Right hindlimb (tissue), 1 donor: ENCODE measurements at regions not wholly inside any gene's neighbourhood (a gene's known extent, or its start where the extent isn't known, plus 50 kb on each side); places are given as distances from the start of the nearest gene placed in this dataset.
A peak's percentile ranks its signal among the peaks of the same experiment; 100 is the strongest.

ENCODE experiments used
- DNase-seq: peaks from one replicate; pipeline ENCODE4 v3.0.0-alpha.2; 2018

- no peak for DNase-seq
Measured at GRCh38 chr7:18154726-18155125, 127.1 kb upstream of the PRPS1L1 start.

- no peak for DNase-seq
Measured at GRCh38 chr7:18157233-18157632, 129.6 kb upstream of the PRPS1L1 start.

- DNase-seq: no peak
Measured at GRCh38 chr7:18162657-18163056, 135.0 kb upstream of the PRPS1L1 start.

DNA sequence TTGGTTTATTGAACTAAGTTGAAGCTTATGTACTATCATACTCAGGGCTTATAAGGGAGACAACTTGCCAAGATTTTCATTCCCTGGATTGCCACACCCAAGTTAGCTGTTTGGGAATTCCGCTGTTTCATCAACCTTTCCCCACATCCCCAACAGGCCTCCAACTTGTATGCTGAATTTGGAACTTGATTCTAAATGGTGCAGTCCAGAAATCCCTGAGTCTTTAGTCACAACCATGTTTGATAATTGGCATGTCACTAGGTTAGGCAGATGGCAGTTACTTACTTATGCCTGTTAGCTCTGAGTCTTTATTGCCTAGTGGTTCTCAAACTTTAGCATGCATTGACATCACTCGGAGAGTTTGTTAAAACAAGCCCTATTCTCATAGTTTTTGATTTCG, 135.4 kb upstream of the PRPS1L1 start:
- no peak for DNase-seq

GRCh38 chr7:18165166-18165565, 137.5 kb upstream of the PRPS1L1 start:
- no peak for DNase-seq

GRCh38 chr7:18166002-18166401, 138.4 kb upstream of the PRPS1L1 start:
- no peak for DNase-seq

DNA sequence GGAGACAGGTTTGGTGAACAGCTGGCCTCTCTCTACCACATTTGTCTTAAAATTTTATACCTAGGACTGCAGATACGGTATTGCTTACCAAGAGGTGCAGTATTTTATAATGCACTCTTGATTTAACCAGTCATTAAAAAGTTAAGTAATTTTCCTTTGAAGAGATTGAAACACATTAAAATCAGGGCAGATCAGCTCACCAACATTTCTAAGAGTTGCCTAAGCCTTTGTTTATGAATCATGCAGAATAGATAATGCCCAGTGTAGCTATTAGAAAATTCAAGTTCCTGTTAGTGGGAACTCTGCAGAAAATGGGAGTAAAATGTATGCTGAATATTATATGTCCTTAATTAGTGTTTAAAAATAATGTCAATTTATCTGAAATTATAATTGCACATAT, 140.2 kb upstream of the PRPS1L1 start:
- no peak for DNase-seq

- no peak for DNase-seq
Measured at GRCh38 chr7:18174996-18175395, 147.3 kb upstream of the PRPS1L1 start.

DNA sequence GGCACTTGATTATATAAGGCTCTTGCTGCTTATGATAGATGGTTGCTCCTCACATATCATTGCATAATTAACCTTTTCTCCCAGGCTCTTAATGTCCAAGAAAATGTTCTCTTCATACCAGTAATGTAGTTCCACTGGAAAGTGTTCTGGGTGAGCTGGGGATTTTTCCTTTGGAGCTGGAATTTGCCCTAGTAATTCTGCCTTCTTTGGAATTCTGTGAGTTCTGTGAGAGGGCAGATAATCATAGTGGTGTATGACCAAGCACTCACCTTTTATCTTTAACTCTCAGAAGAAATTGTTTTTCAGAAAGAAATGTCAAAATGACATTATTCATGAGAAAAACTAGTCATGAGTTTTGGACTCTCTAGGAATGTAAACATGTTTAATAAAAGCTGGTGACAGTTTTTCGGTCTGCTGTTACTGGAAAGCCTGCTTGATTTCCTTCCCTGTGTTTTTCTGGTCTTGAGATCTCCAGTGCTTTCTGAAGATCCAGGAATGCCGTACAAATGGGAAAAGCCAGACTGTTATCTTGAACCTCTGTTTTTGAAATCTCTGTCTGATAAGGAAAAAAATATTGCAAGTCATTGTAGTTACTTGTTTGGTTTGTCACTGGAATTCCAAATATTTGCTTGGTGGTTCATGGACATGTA, 148.3 kb upstream of the PRPS1L1 start:
- DNase-seq: no peak

GRCh38 chr7:18177129-18177814, 149.6 kb upstream of the PRPS1L1 start:
- DNase-seq: no peak

DNA sequence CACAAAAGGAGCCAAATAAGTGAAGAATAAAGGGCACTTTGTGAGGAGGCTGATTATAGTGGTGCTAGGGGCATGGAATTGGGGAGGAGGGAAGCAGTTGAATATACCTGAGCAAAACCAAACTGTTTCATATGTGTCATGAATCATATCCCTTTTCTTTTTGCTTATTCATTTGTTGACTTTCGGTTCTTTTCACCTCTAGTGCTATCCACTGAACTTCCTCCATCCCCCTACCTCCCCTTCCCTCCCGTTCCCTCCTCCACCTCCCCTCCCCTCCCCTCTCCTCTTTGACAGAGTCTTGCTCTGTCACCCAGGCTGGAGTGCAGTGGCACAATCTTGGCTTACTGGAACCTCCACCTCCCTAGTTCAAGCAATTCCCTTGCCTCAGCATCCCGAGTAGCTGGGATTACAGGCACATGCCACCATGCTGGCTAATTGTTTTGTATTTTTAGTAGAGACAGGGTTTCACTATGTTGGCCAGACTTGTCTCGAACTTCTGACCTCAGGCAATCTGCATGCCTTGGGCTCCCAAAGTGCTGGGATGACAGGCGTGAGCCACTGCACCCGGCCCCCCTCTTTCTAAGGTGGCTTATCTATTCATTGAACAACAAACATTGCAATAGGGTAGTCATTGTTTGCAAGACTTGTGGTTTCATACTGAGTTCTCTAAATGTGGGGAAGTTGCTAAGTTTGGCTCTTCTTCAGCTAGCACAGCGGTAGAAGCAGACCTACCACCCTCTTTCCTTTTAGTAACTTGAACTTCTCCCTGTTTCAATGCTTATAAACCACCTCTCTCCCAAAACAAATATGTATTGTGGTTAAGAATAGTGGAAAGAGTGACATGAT, 150.4 kb upstream of the PRPS1L1 start:
- DNase-seq: no peak

DNA sequence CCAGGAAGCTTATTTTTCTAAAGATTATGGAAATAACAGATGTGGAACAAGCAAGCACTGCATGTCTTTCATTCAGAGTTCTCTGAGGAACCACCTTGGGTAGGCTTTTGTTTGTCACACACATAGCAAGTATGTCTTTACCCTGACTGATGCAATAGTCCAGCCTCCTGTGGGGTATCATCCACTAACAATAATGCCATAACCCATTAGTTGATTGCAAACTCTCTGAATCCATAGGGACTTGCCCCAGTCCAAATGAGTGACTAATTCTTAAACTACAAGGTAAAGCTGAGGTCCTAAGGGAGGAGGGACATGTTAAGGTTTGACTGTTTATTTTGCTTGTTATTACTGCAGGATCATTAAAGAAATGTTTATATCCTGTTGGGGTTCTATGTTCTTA, 151.4 kb upstream of the PRPS1L1 start:
- no peak for DNase-seq

GRCh38 chr7:18180685-18181084, 153.0 kb upstream of the PRPS1L1 start:
- no peak for DNase-seq

DNA sequence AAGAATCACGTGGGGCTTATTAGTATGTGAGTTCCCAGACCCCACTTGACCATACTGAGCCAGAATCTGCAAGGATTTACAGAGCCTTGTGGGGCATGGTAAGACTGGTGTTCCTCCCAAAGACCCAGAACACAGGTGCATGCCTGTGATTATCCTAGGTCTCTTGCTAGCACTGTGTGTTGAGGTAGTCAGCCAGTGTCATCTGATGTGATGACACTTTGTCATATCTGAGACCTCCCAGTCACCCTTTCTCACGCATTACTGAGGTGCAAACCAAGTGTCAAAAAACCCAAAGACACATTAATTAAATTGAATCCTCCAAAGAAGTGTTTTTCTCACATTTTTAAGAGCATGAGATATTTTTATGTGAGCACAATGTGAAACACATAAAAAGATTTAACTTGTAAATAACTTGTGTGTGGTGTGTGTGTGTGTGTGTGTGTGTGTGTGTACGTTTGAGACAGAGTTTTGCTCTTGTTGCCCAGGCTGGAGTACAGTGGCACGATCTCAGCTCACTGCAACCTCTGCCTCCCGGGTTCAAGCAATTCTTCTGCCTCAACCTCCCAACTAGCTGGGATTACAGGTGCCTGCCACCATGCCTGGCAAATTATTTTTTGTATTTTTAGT, 162.0 kb upstream of the PRPS1L1 start:
- no peak for DNase-seq

GRCh38 chr7:18191341-18191740, 163.7 kb upstream of the PRPS1L1 start:
- DNase-seq: no peak

DNA sequence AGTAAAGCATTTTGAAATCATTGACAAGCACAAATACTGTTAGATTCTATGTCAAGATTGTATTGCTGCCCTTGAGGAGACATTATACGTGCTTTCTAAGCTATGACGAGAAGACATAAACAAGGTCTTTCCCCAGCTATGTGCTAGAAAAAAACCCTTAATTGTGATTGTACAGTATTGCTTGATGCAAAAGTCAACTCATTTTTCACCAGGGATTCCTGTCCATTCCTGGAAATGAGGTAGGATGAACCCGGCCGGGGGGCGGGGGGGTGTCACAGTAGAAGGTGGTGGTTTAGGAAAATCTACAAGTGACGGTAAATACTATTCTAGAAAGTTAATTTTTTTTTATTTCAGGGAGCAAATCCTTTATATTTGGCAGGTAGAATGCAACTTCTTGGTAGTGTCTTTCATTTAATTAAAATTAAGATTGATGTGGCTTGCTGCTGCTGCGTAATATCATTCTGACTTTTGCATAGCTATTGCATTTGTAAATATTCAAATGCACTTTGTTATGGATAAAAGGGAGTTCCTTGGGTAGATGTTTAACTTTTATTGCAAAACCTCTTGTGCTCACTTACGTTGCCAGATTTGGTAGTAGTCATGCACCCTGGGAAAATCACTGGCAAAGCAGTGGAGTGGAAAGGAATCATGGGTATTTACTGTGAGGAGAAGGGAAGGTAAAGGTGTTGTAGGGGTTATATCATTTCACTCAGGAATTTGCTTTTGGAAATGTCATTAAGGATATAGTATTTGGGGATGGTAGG, 164.4 kb upstream of the PRPS1L1 start:
- DNase-seq: no peak

DNA sequence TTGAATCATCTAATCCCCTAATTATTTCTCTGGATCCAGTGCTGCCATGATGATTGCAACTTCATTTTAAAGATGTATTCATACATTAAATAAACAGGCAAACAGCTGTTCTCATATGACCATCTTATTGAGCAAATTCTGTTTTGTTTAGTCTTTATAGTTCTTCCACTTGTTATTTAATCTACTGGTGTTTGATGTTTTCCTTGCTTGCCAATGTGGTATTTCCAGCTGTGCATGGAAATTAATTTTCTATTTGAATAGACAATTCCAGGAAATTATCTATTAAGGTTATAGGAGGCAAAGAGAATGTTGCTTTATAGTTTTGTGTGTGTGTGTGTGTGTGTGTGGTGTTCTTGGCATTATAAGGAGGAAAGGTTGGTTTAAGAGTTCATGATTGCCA, 167.0 kb upstream of the PRPS1L1 start:
- DNase-seq: no peak

- DNase-seq: no peak
Measured at GRCh38 chr7:18196638-18197037, 169.0 kb upstream of the PRPS1L1 start.

DNA sequence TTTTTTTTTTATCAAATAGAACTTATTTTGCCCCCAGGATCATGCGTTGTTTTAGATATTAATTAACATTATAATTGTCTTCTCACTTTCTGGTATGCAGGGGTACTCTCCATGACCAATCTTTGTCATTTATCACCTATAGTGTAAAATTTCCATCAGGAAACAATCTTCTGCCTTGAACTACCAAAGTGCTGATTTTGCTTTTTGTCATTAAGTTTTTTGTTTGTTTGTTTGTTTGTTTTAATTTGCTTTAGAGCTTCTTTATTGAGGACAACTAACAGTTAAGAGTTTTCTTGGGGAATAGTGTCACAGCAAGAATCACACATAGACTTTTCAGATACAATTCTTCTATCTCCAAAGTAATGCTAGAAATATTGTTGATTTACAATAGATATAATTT, 171.2 kb upstream of the PRPS1L1 start:
- DNase-seq: no peak

DNA sequence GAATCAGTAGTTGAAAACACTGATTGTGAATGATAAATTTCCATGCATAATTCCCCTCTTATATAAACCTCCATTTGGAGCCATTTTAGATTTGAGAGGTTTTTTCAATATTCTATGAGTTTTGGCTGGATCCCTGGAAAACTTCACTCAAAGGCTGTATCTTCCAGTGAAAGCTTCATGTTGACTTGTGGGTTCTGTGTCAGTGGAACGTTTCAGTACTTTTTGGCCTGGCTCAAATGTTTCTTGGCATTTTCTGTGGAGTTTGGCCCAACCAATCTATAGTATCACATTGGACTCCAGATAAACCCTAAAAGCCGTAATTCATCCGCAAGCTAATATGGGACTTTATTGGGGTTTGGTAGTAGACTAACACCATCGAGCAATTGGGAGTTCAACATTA, 172.6 kb upstream of the PRPS1L1 start:
- DNase-seq: peak; percentile 57

GRCh38 chr7:18200855-18201254, 173.2 kb upstream of the PRPS1L1 start:
- peak; percentile 40 for DNase-seq

GRCh38 chr7:18201350-18201749, 173.7 kb upstream of the PRPS1L1 start:
- DNase-seq: peak; percentile 53
